Pancreas (tissue), 10 donors: ENCODE measurements at regions not wholly inside any gene's neighbourhood (a gene's known extent, or its start where the extent isn't known, plus 50 kb on each side); places are given as distances from the start of the nearest gene placed in this dataset.
"Not testable (repeated sequence)": the region's sequence is repeated elsewhere in the genome, so short reads cannot be mapped to it uniquely, and the experiment has no call there.

Source experiments
- ATAC-seq, 4 donors: fragments of 200-7000 bp; cut with Tn5 transposase; one replicate each; pipeline versions ENCODE4 v1.8.0 to v1.9.1; 2020; ENCODE audit warnings: mild to moderate bottlenecking in 4 of 4, moderate library complexity in 4 of 4
- DNase-seq, 6 donors: peaks; one replicate each; pipeline ENCODE4 v3.0.0-alpha.2; 2020
- FAIRE-seq: peaks from 2 replicates; lab custom pipeline; 2012; peaks lifted over from hg19 to GRCh38; lab: Jason Lieb, UNC
- H3K27ac ChIP-seq, 4 donors: fragments of 200-600 bp; sonication (generic); 1 replicate in 3 of 4; 2 replicates in 1 of 4; pipeline versions ENCODE4 v1.5.0 to v1.8.0; 2020
- H3K27me3 ChIP-seq, 4 donors: fragments of 200-600 bp; one replicate each; pipeline ENCODE4 v1.8.0; 2021
- H3K36me3 ChIP-seq, 3 donors: fragments of 200-600 bp; sonication (generic) in 1 of 3; one replicate each; pipeline versions ENCODE4 v1.5.0 to v1.8.0; 2020 to 2021
- H3K4me1 ChIP-seq, 3 donors: fragments of 200-600 bp; one replicate each; pipeline ENCODE4 v1.8.0; 2021
- H3K4me3 ChIP-seq, 4 donors: fragments of 200-600 bp; sonication (generic) in 2 of 4; one replicate each; pipeline versions ENCODE4 v1.5.0 to v1.8.0; 2020 to 2021
- H3K9me3 ChIP-seq, 4 donors: fragments of 200-600 bp; one replicate each; pipeline ENCODE4 v1.8.0; 2021
- WGBS, 2 donors: extraction: QIAGEN DNeasy Blood & Tissue Kit; methylation state at CpG; one replicate each; pipeline ENCODE4 v1.1.7; 2013; 5-methylcytosine and 5-hydroxymethylcytosine counted together
- intact Hi-C, 3 donors: fragments of 100-400 bp; cut with DNase I; formaldehyde crosslinking; loops; one replicate each; pipeline versions ENCODE4 v1.11.1 to v1.14.2; 2022
- TF ChIP-seq, protein P1 (sequence below), 4 donors: fragments of 200-600 bp; sonication (generic) in 3 of 4; IDR thresholded peaks; one replicate each; pipeline versions ENCODE4 v1.5.0 to v1.8.0; 2021; ENCODE audit warnings: antibody characterized with exemption in 4 of 4
- donor health status: healthy with polysubstance abuse.
- donor health status: DM: no; HTN: no; CAD: no; lungs with moderate emphysema.
- donor health status: DM: no; HTN: no; CAD: no.
- donor health status: control.
- donor health status: control.
- donor health status: Bipolar disorder and iron deficiency.
- donor health status: DM: yes; HTN: yes; CAD: no.
- donor health status: DM: no; HTN: no; CAD: no.
- donor health status: DM: no; HTN: no; CAD: no.
- donor health status: DM: yes; HTN: yes; CAD: no.

DNA sequence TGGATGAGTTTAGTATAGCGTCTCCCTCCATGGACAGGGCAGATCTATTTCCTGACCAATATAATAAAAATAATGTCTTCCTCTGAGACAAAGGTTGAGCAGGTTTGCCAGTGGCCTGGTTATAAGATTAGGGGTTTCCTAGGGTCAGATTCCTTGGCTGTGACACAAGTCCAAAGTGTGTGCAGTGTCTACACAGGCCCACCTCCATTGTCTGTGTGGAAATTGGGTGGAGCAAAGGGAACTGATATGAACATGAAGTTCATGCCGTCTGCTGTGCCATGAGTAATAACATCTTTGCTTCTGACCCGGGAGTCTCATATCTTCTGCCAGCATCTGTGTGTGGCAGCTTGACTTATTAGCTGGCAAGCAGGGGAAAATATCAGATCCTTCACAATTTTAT is 187.7 kb upstream of the BOD1L1 start:
- DNase-seq, result no peak
- no peak overlapping the region for H3K4me3 ChIP-seq
- H3K9me3 ChIP-seq, result no peaks in the 10 kb centered on the region
- intact Hi-C loops, result no loop called here
- no peak for FAIRE-seq
- no peak for ATAC-seq
- TF ChIP-seq, protein P1, sequence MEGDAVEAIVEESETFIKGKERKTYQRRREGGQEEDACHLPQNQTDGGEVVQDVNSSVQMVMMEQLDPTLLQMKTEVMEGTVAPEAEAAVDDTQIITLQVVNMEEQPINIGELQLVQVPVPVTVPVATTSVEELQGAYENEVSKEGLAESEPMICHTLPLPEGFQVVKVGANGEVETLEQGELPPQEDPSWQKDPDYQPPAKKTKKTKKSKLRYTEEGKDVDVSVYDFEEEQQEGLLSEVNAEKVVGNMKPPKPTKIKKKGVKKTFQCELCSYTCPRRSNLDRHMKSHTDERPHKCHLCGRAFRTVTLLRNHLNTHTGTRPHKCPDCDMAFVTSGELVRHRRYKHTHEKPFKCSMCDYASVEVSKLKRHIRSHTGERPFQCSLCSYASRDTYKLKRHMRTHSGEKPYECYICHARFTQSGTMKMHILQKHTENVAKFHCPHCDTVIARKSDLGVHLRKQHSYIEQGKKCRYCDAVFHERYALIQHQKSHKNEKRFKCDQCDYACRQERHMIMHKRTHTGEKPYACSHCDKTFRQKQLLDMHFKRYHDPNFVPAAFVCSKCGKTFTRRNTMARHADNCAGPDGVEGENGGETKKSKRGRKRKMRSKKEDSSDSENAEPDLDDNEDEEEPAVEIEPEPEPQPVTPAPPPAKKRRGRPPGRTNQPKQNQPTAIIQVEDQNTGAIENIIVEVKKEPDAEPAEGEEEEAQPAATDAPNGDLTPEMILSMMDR (IDR thresholded peaks at IDR 0.05), result no peak
- H3K27ac ChIP-seq, result no peak overlapping the region
- no peaks in the 10 kb centered on the region for H3K27me3 ChIP-seq
- H3K36me3 ChIP-seq, result no peaks in the 10 kb centered on the region
- H3K4me1 ChIP-seq, result no peaks in the 10 kb centered on the region
- 83 to 85% methylated on average over 3 of the region's 3 CpGs for WGBS, 2 donors

GRCh38 chr4:13816472-13816871 is 188.9 kb upstream of the BOD1L1 start:
- no peak overlapping the region for H3K4me3 ChIP-seq
- FAIRE-seq (no peak), DNase-seq (no peak), ATAC-seq (no peak)
- H3K36me3 ChIP-seq, result no peaks in the 10 kb centered on the region
- H3K27ac ChIP-seq, result no peak overlapping the region
- H3K4me1 ChIP-seq, result no peaks in the 10 kb centered on the region
- no peaks in the 10 kb centered on the region for H3K27me3 ChIP-seq
- no peaks in the 10 kb centered on the region for H3K9me3 ChIP-seq
- TF ChIP-seq, protein P1 (IDR thresholded peaks at IDR 0.05), result no peak
- intact Hi-C loops, result no loop called here

DNA sequence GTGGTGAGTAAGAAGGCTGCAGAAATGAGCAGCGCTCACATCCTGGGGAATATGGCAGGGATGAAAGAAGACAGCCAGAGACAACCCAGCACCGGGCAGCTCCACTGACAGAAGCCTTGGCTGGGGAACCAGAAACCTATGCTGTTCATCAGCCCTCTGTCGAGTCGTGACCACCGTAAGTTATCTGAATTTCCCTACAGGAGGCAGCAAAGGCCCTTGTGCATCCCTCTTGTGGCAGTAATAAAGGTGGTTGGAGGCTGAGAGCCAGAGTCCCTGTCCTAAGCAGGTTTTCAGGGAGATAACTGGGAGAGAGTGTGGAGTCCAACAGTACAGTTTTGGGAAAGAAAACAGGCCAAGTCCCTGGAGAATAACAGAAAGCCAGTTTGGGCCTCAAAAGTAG is 194.0 kb upstream of the BOD1L1 start:
- Histone ChIP-seq H3K9me3 (no peaks in the 10 kb centered on the region), H3K4me1 (no peaks in the 10 kb centered on the region), H3K36me3 (no peaks in the 10 kb centered on the region), H3K27ac (no peak overlapping the region), H3K27me3 (no peaks in the 10 kb centered on the region), H3K4me3 (no peak overlapping the region)
- TF ChIP-seq, protein P1 (IDR thresholded peaks at IDR 0.05), result no peak
- no peak for ATAC-seq
- DNase-seq, result no peak
- 51 to 54% methylated on average over 5 of the region's 5 CpGs for WGBS, 2 donors
- no peak for FAIRE-seq
- intact Hi-C loops, result no loop called here

DNA sequence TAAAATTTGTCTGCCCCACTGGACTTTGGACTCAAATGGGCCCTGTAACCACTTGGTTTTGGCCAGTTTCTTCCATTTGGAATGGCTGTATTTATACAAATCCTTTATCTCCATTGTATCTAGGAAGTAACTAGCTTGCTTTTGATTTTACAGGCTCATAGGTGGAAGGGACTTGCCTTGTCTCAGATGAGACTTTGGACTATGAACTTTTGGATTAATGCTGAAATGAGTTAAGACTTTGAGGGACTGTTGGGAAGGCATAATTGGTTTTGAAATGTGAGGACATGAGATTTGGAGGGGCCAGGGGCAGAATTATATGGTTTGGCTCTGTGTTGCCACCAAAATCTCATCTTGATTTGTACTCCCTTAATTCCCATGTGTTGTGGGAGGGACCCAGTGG is 198.3 kb upstream of the BOD1L1 start:
- H3K9me3 ChIP-seq, intact Hi-C loops, H3K36me3 ChIP-seq, FAIRE-seq, H3K27ac ChIP-seq, DNase-seq, H3K4me1 ChIP-seq, H3K27me3 ChIP-seq, H3K4me3 ChIP-seq, ATAC-seq: not testable (repeated sequence)

DNA sequence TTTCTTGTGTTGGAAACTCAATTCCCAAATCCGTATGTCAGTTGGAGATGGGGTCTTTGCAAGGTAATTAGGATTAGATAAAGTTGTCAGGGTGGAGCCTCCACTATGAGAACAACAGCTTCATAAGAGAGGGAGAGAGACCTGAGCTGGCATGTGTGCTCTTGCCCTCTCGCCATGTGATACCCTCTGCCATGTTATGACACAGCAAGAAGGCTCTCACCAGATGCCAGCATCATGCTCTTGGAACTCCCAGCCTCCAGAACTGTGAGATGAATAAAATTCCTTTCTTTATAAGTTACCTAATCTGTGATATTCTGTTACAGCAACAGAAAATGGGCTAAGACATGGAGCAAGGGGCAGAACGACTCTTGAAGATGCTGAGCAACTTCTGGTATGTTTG is 201.9 kb upstream of the BOD1L1 start:
- H3K4me3 ChIP-seq, result no peak overlapping the region
- FAIRE-seq, result no peak
- no peaks in the 10 kb centered on the region for H3K36me3 ChIP-seq
- no peak overlapping the region for H3K27ac ChIP-seq
- TF ChIP-seq, protein P1 (IDR thresholded peaks at IDR 0.05), result no peak
- intact Hi-C loops, result no loop called here
- H3K27me3 ChIP-seq, result no peaks in the 10 kb centered on the region
- no peak for ATAC-seq
- H3K4me1 ChIP-seq, result no peaks in the 10 kb centered on the region
- no peak for DNase-seq
- 67 to 77% methylated on average over 3 of the region's 3 CpGs for WGBS, 2 donors
- H3K9me3 ChIP-seq, result no peaks in the 10 kb centered on the region

DNA sequence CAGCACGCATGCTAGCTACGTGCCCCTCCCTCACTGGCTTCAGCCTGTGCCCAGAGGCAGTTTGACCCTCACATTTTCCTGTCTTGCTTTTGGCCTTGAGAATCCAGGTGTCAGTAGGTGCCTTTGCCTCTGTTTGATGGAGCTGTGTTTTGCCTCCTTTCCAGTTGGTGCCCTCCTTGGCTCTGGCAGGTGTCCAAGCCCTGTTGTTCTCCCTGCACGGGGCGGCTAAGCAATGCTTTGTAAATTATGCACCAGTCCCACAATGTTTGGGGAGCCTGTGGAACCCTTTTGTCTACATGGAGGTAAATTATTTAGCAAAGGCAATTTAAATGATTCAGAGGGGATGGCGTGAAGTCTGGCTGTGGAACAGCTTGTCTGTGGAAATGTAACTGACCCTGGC is 202.9 kb upstream of the BOD1L1 start:
- no peaks in the 10 kb centered on the region for H3K36me3 ChIP-seq
- intact Hi-C loops, result no loop called here
- no peak for ATAC-seq

More for the DNA sequence above, 202.9 kb upstream of the BOD1L1 start:
- Histone ChIP-seq H3K9me3 (no peaks in the 10 kb centered on the region), H3K27ac (no peak overlapping the region), H3K4me1 (no peaks in the 10 kb centered on the region), H3K27me3 (no peaks in the 10 kb centered on the region), H3K4me3 (no peak overlapping the region)
- TF ChIP-seq, protein P1 (IDR thresholded peaks at IDR 0.05), result no peak
- WGBS, 2 donors, result 41 to 45% methylated on average over 5 of the region's 5 CpGs
- no peak for DNase-seq
- FAIRE-seq, result no peak
